CD4-positive, alpha-beta T cell treated with Interleukin-2 at 100 ng/mL for 4 hours (primary cell): ENCODE measurements at regions not wholly inside any gene's neighbourhood (a gene's known extent, or its start where the extent isn't known, plus 50 kb on each side); places are given as distances from the start of the nearest gene placed in this dataset.

Source experiments
- DNase-seq: peaks from one replicate; pipeline ENCODE4 v3.0.0-alpha.2; 2020; ENCODE audit warnings: low spot score

- DNase-seq = no peak
Measured at GRCh38 chr6:66418906-66419305, 711.9 kb upstream of the EYS start.

GRCh38 chr6:66403966-66404365 lies 696.9 kb upstream of the EYS start:
- DNase-seq = no peak

- DNase-seq = no peak
Measured at GRCh38 chr6:66402873-66403272, 695.8 kb upstream of the EYS start.

- no peak for DNase-seq
Measured at GRCh38 chr6:66396549-66396948, 689.5 kb upstream of the EYS start.

- no peak for DNase-seq
Measured at GRCh38 chr6:66396145-66396544, 689.1 kb upstream of the EYS start.

GRCh38 chr6:66390393-66390792 lies 683.4 kb upstream of the EYS start:
- DNase-seq = no peak

GRCh38 chr6:66376001-66376400 lies 669.0 kb upstream of the EYS start:
- DNase-seq = no peak

GRCh38 chr6:66369407-66369806 lies 662.4 kb upstream of the EYS start:
- DNase-seq = no peak

GRCh38 chr6:66362888-66363287 lies 655.9 kb upstream of the EYS start:
- no peak for DNase-seq

- DNase-seq = no peak
Measured at GRCh38 chr6:66361886-66362285, 654.9 kb upstream of the EYS start.

- no peak for DNase-seq
Measured at GRCh38 chr6:66357781-66358180, 650.8 kb upstream of the EYS start.

GRCh38 chr6:66355471-66355870 lies 648.4 kb upstream of the EYS start:
- no peak for DNase-seq

GRCh38 chr6:66344796-66345195 lies 637.8 kb upstream of the EYS start:
- DNase-seq = no peak

GRCh38 chr6:66340736-66341135 lies 633.7 kb upstream of the EYS start:
- DNase-seq = no peak

GRCh38 chr6:66336176-66336575 lies 629.1 kb upstream of the EYS start:
- DNase-seq = no peak

- no peak for DNase-seq
Measured at GRCh38 chr6:66328200-66328599, 621.2 kb upstream of the EYS start.

GRCh38 chr6:66326228-66326627 lies 619.2 kb upstream of the EYS start:
- no peak for DNase-seq

GRCh38 chr6:66321017-66321416 lies 614.0 kb upstream of the EYS start:
- DNase-seq = no peak

GRCh38 chr6:66307490-66307889 lies 600.5 kb upstream of the EYS start:
- no peak for DNase-seq

- no peak for DNase-seq
Measured at GRCh38 chr6:66291905-66292304, 584.9 kb upstream of the EYS start.

GRCh38 chr6:66289889-66290288 lies 582.9 kb upstream of the EYS start:
- no peak for DNase-seq

- DNase-seq = no peak
Measured at GRCh38 chr6:66278115-66278514, 571.1 kb upstream of the EYS start.

- no peak for DNase-seq
Measured at GRCh38 chr6:66277400-66277799, 570.4 kb upstream of the EYS start.

- DNase-seq = no peak
Measured at GRCh38 chr6:66265737-66266136, 558.7 kb upstream of the EYS start.

- no peak for DNase-seq
Measured at GRCh38 chr6:66264376-66264775, 557.4 kb upstream of the EYS start.
